ENCODE measurements at regions not wholly inside any gene's neighbourhood (a gene's known extent, or its start where the extent isn't known, plus 50 kb on each side); places are given as distances from the start of the nearest gene placed in this dataset.

DNA sequence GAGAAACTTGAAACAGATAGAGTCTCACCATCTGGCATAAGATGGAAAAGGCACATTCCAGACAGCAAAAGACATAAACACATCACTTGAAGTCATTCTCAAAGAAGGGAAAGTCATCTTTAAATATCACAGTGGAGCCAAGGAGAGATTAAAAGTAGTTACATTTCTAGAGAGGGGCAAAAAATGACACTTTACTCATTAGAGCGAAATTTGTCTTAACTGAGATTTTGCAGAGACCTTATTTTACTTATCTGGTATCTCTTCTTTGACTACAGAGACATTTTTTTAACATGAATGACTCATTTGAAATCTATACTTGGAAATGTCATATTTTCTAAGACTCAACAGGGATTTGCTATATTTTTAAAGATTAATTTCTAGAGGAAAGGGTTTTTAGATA, 339.0 kb upstream of the KIF2B start:
- TF ChIP-seq, protein P1, sequence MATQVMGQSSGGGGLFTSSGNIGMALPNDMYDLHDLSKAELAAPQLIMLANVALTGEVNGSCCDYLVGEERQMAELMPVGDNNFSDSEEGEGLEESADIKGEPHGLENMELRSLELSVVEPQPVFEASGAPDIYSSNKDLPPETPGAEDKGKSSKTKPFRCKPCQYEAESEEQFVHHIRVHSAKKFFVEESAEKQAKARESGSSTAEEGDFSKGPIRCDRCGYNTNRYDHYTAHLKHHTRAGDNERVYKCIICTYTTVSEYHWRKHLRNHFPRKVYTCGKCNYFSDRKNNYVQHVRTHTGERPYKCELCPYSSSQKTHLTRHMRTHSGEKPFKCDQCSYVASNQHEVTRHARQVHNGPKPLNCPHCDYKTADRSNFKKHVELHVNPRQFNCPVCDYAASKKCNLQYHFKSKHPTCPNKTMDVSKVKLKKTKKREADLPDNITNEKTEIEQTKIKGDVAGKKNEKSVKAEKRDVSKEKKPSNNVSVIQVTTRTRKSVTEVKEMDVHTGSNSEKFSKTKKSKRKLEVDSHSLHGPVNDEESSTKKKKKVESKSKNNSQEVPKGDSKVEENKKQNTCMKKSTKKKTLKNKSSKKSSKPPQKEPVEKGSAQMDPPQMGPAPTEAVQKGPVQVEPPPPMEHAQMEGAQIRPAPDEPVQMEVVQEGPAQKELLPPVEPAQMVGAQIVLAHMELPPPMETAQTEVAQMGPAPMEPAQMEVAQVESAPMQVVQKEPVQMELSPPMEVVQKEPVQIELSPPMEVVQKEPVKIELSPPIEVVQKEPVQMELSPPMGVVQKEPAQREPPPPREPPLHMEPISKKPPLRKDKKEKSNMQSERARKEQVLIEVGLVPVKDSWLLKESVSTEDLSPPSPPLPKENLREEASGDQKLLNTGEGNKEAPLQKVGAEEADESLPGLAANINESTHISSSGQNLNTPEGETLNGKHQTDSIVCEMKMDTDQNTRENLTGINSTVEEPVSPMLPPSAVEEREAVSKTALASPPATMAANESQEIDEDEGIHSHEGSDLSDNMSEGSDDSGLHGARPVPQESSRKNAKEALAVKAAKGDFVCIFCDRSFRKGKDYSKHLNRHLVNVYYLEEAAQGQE (IDR thresholded peaks at IDR 0.05; ENCODE audit: unreplicated experiment), result no peak
- TF ChIP-seq NANOG (IDR thresholded peaks at IDR 0.05; ENCODE audit: borderline replicate concordance) (no peak), CREB1 (CRISPR knock-in tag; IDR thresholded peaks at IDR 0.05; ENCODE audit: low read depth) (no peak), POLR2AphosphoS5 (IDR thresholded peaks at IDR 0.05; ENCODE audit: low read depth) (no peak), EZH2 (IDR thresholded peaks at IDR 0.05; ENCODE audit: low read depth, unreplicated experiment) (no peak), STAT1 (IDR thresholded peaks at IDR 0.05; ENCODE audit: unreplicated experiment) (no peak)
- TF ChIP-seq, protein P2, sequence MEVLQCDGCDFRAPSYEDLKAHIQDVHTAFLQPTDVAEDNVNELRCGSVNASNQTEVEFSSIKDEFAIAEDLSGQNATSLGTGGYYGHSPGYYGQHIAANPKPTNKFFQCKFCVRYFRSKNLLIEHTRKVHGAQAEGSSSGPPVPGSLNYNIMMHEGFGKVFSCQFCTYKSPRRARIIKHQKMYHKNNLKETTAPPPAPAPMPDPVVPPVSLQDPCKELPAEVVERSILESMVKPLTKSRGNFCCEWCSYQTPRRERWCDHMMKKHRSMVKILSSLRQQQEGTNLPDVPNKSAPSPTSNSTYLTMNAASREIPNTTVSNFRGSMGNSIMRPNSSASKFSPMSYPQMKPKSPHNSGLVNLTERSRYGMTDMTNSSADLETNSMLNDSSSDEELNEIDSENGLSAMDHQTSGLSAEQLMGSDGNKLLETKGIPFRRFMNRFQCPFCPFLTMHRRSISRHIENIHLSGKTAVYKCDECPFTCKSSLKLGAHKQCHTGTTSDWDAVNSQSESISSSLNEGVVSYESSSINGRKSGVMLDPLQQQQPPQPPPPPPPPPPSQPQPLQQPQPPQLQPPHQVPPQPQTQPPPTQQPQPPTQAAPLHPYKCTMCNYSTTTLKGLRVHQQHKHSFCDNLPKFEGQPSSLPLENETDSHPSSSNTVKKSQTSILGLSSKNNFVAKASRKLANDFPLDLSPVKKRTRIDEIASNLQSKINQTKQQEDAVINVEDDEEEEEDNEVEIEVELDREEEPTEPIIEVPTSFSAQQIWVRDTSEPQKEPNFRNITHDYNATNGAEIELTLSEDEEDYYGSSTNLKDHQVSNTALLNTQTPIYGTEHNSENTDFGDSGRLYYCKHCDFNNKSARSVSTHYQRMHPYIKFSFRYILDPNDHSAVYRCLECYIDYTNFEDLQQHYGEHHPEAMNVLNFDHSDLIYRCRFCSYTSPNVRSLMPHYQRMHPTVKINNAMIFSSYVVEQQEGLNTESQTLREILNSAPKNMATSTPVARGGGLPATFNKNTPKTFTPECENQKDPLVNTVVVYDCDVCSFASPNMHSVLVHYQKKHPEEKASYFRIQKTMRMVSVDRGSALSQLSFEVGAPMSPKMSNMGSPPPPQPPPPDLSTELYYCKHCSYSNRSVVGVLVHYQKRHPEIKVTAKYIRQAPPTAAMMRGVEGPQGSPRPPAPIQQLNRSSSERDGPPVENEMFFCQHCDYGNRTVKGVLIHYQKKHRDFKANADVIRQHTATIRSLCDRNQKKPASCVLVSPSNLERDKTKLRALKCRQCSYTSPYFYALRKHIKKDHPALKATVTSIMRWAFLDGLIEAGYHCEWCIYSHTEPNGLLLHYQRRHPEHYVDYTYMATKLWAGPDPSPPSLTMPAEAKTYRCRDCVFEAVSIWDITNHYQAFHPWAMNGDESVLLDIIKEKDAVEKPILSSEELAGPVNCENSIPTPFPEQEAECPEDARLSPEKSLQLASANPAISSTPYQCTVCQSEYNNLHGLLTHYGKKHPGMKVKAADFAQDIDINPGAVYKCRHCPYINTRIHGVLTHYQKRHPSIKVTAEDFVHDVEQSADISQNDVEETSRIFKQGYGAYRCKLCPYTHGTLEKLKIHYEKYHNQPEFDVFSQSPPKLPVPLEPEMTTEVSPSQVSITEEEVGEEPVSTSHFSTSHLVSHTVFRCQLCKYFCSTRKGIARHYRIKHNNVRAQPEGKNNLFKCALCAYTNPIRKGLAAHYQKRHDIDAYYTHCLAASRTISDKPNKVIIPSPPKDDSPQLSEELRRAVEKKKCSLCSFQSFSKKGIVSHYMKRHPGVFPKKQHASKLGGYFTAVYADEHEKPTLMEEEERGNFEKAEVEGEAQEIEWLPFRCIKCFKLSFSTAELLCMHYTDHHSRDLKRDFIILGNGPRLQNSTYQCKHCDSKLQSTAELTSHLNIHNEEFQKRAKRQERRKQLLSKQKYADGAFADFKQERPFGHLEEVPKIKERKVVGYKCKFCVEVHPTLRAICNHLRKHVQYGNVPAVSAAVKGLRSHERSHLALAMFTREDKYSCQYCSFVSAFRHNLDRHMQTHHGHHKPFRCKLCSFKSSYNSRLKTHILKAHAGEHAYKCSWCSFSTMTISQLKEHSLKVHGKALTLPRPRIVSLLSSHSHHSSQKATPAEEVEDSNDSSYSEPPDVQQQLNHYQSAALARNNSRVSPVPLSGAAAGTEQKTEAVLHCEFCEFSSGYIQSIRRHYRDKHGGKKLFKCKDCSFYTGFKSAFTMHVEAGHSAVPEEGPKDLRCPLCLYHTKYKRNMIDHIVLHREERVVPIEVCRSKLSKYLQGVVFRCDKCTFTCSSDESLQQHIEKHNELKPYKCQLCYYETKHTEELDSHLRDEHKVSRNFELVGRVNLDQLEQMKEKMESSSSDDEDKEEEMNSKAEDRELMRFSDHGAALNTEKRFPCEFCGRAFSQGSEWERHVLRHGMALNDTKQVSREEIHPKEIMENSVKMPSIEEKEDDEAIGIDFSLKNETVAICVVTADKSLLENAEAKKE (CRISPR knock-in tag; IDR thresholded peaks at IDR 0.05), result no peak
- TF ChIP-seq, protein P3, sequence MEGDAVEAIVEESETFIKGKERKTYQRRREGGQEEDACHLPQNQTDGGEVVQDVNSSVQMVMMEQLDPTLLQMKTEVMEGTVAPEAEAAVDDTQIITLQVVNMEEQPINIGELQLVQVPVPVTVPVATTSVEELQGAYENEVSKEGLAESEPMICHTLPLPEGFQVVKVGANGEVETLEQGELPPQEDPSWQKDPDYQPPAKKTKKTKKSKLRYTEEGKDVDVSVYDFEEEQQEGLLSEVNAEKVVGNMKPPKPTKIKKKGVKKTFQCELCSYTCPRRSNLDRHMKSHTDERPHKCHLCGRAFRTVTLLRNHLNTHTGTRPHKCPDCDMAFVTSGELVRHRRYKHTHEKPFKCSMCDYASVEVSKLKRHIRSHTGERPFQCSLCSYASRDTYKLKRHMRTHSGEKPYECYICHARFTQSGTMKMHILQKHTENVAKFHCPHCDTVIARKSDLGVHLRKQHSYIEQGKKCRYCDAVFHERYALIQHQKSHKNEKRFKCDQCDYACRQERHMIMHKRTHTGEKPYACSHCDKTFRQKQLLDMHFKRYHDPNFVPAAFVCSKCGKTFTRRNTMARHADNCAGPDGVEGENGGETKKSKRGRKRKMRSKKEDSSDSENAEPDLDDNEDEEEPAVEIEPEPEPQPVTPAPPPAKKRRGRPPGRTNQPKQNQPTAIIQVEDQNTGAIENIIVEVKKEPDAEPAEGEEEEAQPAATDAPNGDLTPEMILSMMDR (conservative IDR thresholded peaks at IDR 0.05; ENCODE audit: low read depth in 2 of 2), result no peak
- Histone ChIP-seq H3F3A (replicated peaks; ENCODE audit: low read depth) (no peaks in the 10 kb centered on the region), H3K79me2 (replicated peaks; ENCODE audit: insufficient read depth) (no peaks in the 10 kb centered on the region), H3K27ac (ENCODE audit: low read depth) (no peak overlapping the region), H3K36me3 (ENCODE audit: insufficient read depth) (no peaks in the 10 kb centered on the region), H4K20me1 (replicated peaks; ENCODE audit: insufficient read depth) (no peaks in the 10 kb centered on the region), H3K4me3 (no peak overlapping the region), H3K4me1 (ENCODE audit: insufficient read depth) (no peaks in the 10 kb centered on the region), H3K27me3 (ENCODE audit: insufficient read depth) (no peaks in the 10 kb centered on the region), H3K4me2 (no peak overlapping the region), H2AFZ (no peak overlapping the region), H3K9me2 (ENCODE audit: insufficient read depth) (peaks cover 11% of the 10 kb centered on the region)
- no peak overlapping the region for H3K4me3 Mint-ChIP-seq
- H3K36me3 Mint-ChIP-seq (ENCODE audit: low read depth), result peaks cover 12% of the 10 kb centered on the region
- DNase-seq (ENCODE audit: low spot score) (peak; percentile 9), ATAC-seq (no peak)
- peaks cover 3% of the 10 kb centered on the region; the same call in 1 of the 3 replicates for H3K9me3 Mint-ChIP-seq
- H3K4me1 Mint-ChIP-seq, result no peaks in the 10 kb centered on the region
- H3K27me3 Mint-ChIP-seq (ENCODE audit: insufficient read depth, low read depth, poor library complexity), result no peaks in the 10 kb centered on the region
- no peak overlapping the region for H3K27ac Mint-ChIP-seq

Measured in GM23338 (cell line).